Esophagus squamous epithelium (tissue), 5 donors: ENCODE measurements at regions not wholly inside any gene's neighbourhood (a gene's known extent, or its start where the extent isn't known, plus 50 kb on each side); places are given as distances from the start of the nearest gene placed in this dataset.

Experiments
- DNase-seq: peaks from one replicate; lab custom pipeline; 2025; lab: John Stamatoyannopoulos, UW
- H3K27ac ChIP-seq, 4 donors: fragments of 200-600 bp; sonication (generic); one replicate each; pipeline ENCODE4 v1.5.1; 2016 to 2019; ENCODE audit warnings: mild to moderate bottlenecking in 1 of 4
- H3K27me3 ChIP-seq, 4 donors: fragments of 200-600 bp; sonication (generic); 1 replicate in 3 of 4; 2 replicates in 1 of 4; pipeline versions ENCODE4 v1.5.1 to v1.6.0; 2017 to 2021; ENCODE audit warnings: antibody characterized with exemption in 1 of 4
- H3K36me3 ChIP-seq, 3 donors: fragments of 200-600 bp; sonication (generic); one replicate each; pipeline ENCODE4 v1.5.1; 2016 to 2019
- H3K4me1 ChIP-seq, 3 donors: fragments of 200-600 bp; sonication (generic); one replicate each; pipeline ENCODE4 v1.5.1; 2017 to 2019
- H3K4me3 ChIP-seq, 4 donors: fragments of 200-600 bp; sonication (generic); 1 replicate in 3 of 4; 2 replicates in 1 of 4; pipeline ENCODE4 v1.5.1; 2016 to 2019; ENCODE audit warnings: mild to moderate bottlenecking in 2 of 4, moderate library complexity in 1 of 4
- H3K9me3 ChIP-seq, 3 donors: fragments of 200-600 bp; sonication (generic); one replicate each; pipeline ENCODE4 v1.5.1; 2016 to 2019
- POLR2A ChIP-seq, 4 donors: fragments of 450-650 bp; IDR thresholded peaks; one replicate each; pipeline ENCODE4 v1.6.1; 2017; ENCODE audit warnings: antibody characterized with exemption in 4 of 4, mild to moderate bottlenecking in 4 of 4, moderate library complexity in 3 of 4
- WGBS, 2 donors: methylation state at CpG; one replicate each; pipeline ENCODE4 v1.1.5; 2018; 5-methylcytosine and 5-hydroxymethylcytosine counted together
- intact Hi-C: fragments of 100-400 bp; cut with DNase I; formaldehyde crosslinking; loops from one replicate; pipeline ENCODE4 v1.15.0; 2022
- TF ChIP-seq, protein P1 (sequence below), 6 experiments: fragments of 450-650 bp in 4 of 6; fragments of 200-600 bp in 2 of 6; sonication (generic) in 2 of 6; IDR thresholded peaks; one replicate each; pipeline ENCODE4 v1.5.1; 2016 to 2019; ENCODE audit warnings: antibody characterized with exemption in 6 of 6, mild to moderate bottlenecking in 4 of 6, moderate library complexity in 4 of 6
- donor health status: DM: yes; HTN: yes; CAD: no.

GRCh38 chr16:6195966-6196365, 1098.4 kb upstream of the EEF2KMT start:
- Histone ChIP-seq H3K27me3 (no peaks in the 10 kb centered on the region), H3K4me3 (no peak overlapping the region), H3K27ac (no peak overlapping the region), H3K36me3 (no peaks in the 10 kb centered on the region), H3K4me1 (no peaks in the 10 kb centered on the region), H3K9me3 (peaks cover 0 to 3% (median 0%) of the 10 kb centered on the region in 3 donors)
- no peak for DNase-seq
- intact Hi-C loops, result no loop called here
- TF ChIP-seq, protein P1, sequence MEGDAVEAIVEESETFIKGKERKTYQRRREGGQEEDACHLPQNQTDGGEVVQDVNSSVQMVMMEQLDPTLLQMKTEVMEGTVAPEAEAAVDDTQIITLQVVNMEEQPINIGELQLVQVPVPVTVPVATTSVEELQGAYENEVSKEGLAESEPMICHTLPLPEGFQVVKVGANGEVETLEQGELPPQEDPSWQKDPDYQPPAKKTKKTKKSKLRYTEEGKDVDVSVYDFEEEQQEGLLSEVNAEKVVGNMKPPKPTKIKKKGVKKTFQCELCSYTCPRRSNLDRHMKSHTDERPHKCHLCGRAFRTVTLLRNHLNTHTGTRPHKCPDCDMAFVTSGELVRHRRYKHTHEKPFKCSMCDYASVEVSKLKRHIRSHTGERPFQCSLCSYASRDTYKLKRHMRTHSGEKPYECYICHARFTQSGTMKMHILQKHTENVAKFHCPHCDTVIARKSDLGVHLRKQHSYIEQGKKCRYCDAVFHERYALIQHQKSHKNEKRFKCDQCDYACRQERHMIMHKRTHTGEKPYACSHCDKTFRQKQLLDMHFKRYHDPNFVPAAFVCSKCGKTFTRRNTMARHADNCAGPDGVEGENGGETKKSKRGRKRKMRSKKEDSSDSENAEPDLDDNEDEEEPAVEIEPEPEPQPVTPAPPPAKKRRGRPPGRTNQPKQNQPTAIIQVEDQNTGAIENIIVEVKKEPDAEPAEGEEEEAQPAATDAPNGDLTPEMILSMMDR (IDR thresholded peaks at IDR 0.05), result no peak
- TF ChIP-seq POLR2A (IDR thresholded peaks at IDR 0.05), result no peak
- 6 to 21% methylated on average over 2 of the region's 2 CpGs for WGBS, 2 donors

DNA sequence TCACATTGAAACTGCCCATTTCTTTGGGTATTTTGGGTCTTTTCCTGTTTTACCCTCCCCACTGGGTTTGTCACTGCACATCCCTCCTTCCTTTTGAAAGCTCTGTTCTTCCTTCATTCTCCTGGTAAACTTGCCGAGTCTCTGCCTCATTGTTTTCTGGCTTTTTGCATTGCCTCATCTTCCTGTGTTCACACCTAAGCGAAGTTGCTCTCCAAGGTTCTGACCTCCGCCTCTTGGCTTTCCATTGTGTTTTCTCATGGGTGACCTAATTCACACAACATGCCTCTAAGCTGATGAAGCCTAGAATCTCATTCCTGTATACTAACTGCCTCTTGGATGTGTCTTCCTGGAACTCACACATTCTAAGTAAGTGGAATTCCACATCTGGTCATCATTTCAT, 1096.1 kb upstream of the EEF2KMT start:
- 16 to 34% methylated on average over 3 of the region's 3 CpGs for WGBS, 2 donors
- Histone ChIP-seq H3K4me1 (no peaks in the 10 kb centered on the region), H3K27ac (no peak overlapping the region), H3K9me3 (peaks cover 0 to 3% (median 0%) of the 10 kb centered on the region in 3 donors), H3K36me3 (no peaks in the 10 kb centered on the region), H3K27me3 (no peaks in the 10 kb centered on the region), H3K4me3 (no peak overlapping the region)
- intact Hi-C loops, result no loop called here
- TF ChIP-seq, protein P1 (IDR thresholded peaks at IDR 0.05), result no peak
- TF ChIP-seq POLR2A (IDR thresholded peaks at IDR 0.05), result no peak
- no peak for DNase-seq

DNA sequence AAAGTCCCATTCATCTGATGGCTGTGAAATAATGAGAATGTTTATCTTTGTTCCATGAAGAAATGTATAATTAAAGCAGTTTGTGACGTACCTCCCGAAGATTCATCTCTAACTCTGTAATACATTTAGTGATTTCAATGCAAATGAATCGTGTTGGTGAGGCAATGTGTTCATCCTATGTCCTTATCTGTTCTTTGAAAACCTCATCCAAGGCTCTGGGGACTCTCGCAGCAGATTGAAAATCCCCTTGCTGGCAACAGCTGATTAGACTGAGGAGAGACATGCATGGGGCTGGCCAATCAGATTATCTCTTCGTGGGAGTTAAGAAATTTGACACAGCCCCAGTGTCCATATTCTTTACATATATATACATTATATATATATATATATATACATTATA, 1095.4 kb upstream of the EEF2KMT start:
- no peak for DNase-seq
- WGBS, 2 donors, result 65 to 66% methylated on average over 5 of the region's 5 CpGs
- no peaks in the 10 kb centered on the region for H3K4me1 ChIP-seq
- no peak overlapping the region for H3K27ac ChIP-seq
- H3K9me3 ChIP-seq, result peaks cover 0 to 3% (median 0%) of the 10 kb centered on the region in 3 donors
- no peaks in the 10 kb centered on the region for H3K36me3 ChIP-seq
- no peaks in the 10 kb centered on the region for H3K27me3 ChIP-seq
- intact Hi-C loops, result no loop called here
- no peak for TF ChIP-seq POLR2A (IDR thresholded peaks at IDR 0.05)
- TF ChIP-seq, protein P1 (IDR thresholded peaks at IDR 0.05), result no peak
- H3K4me3 ChIP-seq, result no peak overlapping the region

GRCh38 chr16:6192532-6192931, 1094.9 kb upstream of the EEF2KMT start:
- no peak overlapping the region for H3K4me3 ChIP-seq
- no peaks in the 10 kb centered on the region for H3K27me3 ChIP-seq
- peaks cover 0 to 3% (median 0%) of the 10 kb centered on the region in 3 donors for H3K9me3 ChIP-seq
- TF ChIP-seq, protein P1 (IDR thresholded peaks at IDR 0.05), result no peak
- no peak for TF ChIP-seq POLR2A (IDR thresholded peaks at IDR 0.05)
- H3K4me1 ChIP-seq, result no peaks in the 10 kb centered on the region
- no peak overlapping the region for H3K27ac ChIP-seq
- intact Hi-C loops, result no loop called here
- H3K36me3 ChIP-seq, result no peaks in the 10 kb centered on the region
- 68 to 69% methylated on average over 3 of the region's 3 CpGs for WGBS, 2 donors
- no peak for DNase-seq

- no peak for DNase-seq
- Histone ChIP-seq H3K4me3 (no peak overlapping the region), H3K9me3 (peaks cover 0 to 3% (median 0%) of the 10 kb centered on the region in 3 donors), H3K27me3 (no peaks in the 10 kb centered on the region), H3K4me1 (no peaks in the 10 kb centered on the region), H3K36me3 (no peaks in the 10 kb centered on the region), H3K27ac (no peak overlapping the region)
- intact Hi-C loops, result no loop called here
- 82 to 88% methylated on average over 7 of the region's 7 CpGs for WGBS, 2 donors
- TF ChIP-seq, protein P1 (IDR thresholded peaks at IDR 0.05), result no peak
- TF ChIP-seq POLR2A (IDR thresholded peaks at IDR 0.05), result no peak
These were observed 1093.2 kb upstream of the EEF2KMT start for GRCh38 chr16:6190776-6191175.
